RWPE1 (cell line): ENCODE measurements at regions not wholly inside any gene's neighbourhood (a gene's known extent, or its start where the extent isn't known, plus 50 kb on each side); places are given as distances from the start of the nearest gene placed in this dataset.
"Not testable (repeated sequence)": the region's sequence is repeated elsewhere in the genome, so short reads cannot be mapped to it uniquely, and the experiment has no call there.

Source experiments
- CTCF ChIA-PET: fragments of 350-600 bp; sonication (Branson Sonifier 250); formaldehyde crosslinking; extraction: SDS; loops from one replicate; lab custom pipeline; 2021; lab: Yijun Ruan, JAX
- POLR2A ChIA-PET: fragments of 400-600 bp; formaldehyde crosslinking; extraction: SDS; loops from one replicate; lab custom pipeline; 2020; ENCODE audit warnings: antibody characterized with exemption; ENCODE audit not compliant: low non-redundant PET; lab: Yijun Ruan, JAX
- DNase-seq: peaks from one replicate; pipeline ENCODE4 v3.0.0; 2012; ENCODE audit warnings: low spot score
- H3K27ac ChIP-seq: fragments of 450-650 bp; 2 replicates; pipeline ENCODE4 v1.5.1; 2017
- TF ChIP-seq, protein P1 (sequence below): fragments of 450-650 bp; conservative IDR thresholded peaks from 2 replicates; pipeline ENCODE4 v1.5.1; 2017; ENCODE audit warnings: low read depth, mild to moderate bottlenecking

DNA sequence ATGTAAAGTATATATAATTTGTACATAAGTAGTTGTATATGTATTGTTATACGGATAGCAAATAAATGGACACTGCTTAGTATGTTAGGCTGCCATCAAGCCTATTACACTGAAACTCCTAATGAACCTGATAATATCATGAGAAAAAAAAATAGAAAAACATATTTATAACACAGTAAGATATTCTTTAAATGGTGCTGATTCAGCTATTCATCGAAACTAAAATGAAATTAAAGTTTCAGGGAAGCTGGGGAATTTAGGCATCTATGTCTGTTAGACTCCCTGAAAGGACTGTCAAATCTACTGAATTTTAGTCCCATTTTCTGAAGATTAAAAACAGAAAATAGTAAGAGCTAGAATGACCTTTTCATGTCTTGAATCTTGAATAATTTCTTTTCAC, 647.1 kb upstream of the PABPC4L start:
- no peak overlapping the region for H3K27ac ChIP-seq
- no peak for DNase-seq
- ChIA-PET CTCF (no interaction called here), POLR2A (no interaction called here)
- TF ChIP-seq, protein P1, sequence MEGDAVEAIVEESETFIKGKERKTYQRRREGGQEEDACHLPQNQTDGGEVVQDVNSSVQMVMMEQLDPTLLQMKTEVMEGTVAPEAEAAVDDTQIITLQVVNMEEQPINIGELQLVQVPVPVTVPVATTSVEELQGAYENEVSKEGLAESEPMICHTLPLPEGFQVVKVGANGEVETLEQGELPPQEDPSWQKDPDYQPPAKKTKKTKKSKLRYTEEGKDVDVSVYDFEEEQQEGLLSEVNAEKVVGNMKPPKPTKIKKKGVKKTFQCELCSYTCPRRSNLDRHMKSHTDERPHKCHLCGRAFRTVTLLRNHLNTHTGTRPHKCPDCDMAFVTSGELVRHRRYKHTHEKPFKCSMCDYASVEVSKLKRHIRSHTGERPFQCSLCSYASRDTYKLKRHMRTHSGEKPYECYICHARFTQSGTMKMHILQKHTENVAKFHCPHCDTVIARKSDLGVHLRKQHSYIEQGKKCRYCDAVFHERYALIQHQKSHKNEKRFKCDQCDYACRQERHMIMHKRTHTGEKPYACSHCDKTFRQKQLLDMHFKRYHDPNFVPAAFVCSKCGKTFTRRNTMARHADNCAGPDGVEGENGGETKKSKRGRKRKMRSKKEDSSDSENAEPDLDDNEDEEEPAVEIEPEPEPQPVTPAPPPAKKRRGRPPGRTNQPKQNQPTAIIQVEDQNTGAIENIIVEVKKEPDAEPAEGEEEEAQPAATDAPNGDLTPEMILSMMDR: no peak

DNA sequence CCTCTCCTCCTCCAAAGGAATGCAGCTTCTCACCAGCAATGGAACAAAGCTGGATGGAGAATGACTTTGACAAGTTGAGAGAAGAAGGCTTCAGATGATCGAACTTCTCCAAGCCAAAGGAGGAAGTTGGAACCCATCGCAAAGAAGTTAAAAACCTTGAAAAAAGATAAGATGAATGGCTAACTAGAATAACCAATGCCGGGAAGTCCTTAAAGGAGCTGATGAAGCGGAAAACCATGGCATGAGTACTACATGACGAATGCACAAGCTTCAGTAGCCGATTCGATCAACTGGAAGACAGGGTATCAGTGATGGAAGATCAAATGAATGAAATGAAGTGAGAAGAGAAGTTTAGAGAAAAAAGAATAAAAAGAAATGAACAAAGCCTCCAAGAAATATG, 629.2 kb upstream of the PABPC4L start:
- POLR2A ChIA-PET: not testable (repeated sequence)

DNA sequence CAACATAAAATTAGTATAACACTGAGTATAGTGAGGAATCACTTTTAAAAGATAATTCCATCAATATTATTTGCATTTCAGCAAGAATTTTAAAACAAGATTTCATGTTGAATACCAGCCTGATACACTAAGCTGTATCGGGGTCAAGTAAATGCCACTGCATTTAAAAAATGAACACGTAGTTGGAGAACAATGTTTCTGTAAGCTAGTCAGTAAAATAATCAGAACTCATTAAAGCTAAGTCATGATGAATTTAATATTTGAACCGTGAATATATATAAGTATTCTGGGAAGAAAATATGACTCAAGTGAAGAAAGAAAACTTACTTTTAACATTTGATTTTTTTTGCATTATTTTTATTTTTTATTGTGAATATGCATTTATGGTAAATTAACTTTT, 611.0 kb upstream of the PABPC4L start:
- ChIA-PET CTCF (no interaction called here), POLR2A (no interaction called here)
- no peak overlapping the region for H3K27ac ChIP-seq
- TF ChIP-seq, protein P1: no peak
- no peak for DNase-seq

More for the DNA sequence above, 629.2 kb upstream of the PABPC4L start:
- H3K27ac ChIP-seq, CTCF ChIA-PET, DNase-seq: not testable (repeated sequence)

DNA sequence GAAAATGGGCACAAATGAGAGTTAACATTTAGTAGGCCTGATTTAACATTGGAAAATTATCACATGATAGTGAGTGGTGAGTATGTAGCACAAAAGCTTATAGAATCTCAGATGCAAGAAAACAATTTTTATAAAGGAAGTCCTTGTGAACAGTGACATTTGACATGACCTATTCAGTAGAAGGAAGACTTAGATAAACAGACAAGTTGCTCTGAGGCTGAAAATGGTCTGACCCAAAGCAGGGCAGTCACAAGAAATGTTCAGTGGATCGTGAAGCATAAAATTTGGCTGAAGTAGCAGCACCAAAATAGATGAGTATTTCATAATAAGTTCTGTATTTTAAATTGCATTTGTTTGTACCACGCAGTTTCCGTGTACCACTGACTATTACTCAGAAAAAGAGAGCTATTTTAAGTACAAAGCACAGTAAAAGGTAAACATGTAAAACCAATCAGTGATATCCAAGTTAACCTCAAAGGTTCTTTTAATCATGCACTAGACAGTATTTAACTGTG, 605.7 kb upstream of the PABPC4L start:
- TF ChIP-seq, protein P1: no peak
- DNase-seq: no peak
- H3K27ac ChIP-seq: no peak overlapping the region
- POLR2A ChIA-PET: no interaction called here
- CTCF ChIA-PET: no interaction called here

DNA sequence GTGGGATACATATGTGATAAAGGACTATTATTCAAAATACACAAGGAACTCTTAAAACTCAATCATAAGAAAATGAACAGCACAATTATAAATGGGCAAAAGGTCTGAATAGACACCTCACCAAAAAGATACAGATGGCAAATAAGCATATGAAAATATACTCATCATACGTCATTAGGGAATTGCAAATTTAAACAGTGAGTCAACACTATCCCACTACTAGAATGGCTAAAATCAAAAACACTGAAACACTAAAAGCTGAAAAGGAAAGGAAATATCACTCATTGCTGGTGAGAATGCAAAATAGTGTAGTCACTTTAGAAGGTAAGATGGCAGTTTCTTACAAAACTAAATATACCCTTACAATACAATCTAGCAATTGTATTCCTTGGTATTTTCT, 597.0 kb upstream of the PABPC4L start:
- CTCF ChIA-PET: no interaction called here
- no peak overlapping the region for H3K27ac ChIP-seq
- TF ChIP-seq, protein P1: no peak
- POLR2A ChIA-PET: no interaction called here
- no peak for DNase-seq

DNA sequence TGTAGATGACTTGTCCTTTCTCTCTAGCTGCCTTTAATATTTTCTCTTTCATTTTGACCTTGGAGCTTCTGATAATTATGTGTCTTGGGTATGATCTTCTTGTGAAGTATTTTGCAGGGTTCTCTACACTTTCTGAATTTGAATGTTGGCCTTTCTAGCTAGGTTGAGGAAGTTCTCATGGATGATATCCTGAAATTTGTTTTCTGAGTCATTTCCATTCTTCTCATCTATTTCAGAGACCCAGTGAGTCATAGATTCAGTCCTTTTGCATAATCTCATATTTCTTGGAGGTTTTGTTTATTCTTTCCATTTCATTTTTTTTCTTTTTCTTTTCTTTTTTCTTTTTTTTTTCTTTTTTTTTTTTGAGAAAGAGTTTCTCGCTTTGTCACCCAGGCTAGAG, 585.7 kb upstream of the PABPC4L start:
- TF ChIP-seq, protein P1: no peak
- POLR2A ChIA-PET: no interaction called here
- CTCF ChIA-PET: no interaction called here
- no peak for DNase-seq
- no peak overlapping the region for H3K27ac ChIP-seq

DNA sequence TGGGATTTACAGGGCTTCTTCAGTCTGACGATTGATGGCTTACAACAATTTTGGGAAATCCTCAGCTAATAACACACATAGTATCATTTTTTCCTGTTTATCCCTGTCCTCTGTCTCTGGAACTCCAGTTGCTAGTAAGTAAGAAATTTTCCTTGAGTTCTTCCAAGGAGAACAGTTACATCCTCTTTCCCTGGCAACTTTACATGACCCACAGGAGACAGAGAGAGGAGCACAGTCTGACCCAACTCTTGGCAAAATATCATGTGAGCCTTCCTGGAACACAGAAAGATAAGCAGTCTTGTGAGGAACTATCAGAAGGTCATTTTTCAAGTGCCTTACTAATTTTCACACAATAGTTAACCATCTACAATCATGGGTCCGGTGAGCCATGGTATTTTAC, 578.7 kb upstream of the PABPC4L start:
- TF ChIP-seq, protein P1: no peak
- CTCF ChIA-PET: no interaction called here
- H3K27ac ChIP-seq: no peak overlapping the region
- DNase-seq: no peak
- POLR2A ChIA-PET: no interaction called here
